CD4-positive, alpha-beta T cell (primary cell): ENCODE measurements at regions not wholly inside any gene's neighbourhood (a gene's known extent, or its start where the extent isn't known, plus 50 kb on each side); places are given as distances from the start of the nearest gene placed in this dataset.

Experiments
- ATAC-seq: fragments of 200-7000 bp; cut with Tn5 transposase; one replicate; pipeline ENCODE4 v1.10.0; 2022; ENCODE audit warnings: mild to moderate bottlenecking; ENCODE audit not compliant: poor library complexity
- CTCF ChIA-PET: fragments of 350-600 bp; sonication (Branson Sonifier 250); formaldehyde crosslinking; loops from one replicate; lab custom pipeline; 2021; ENCODE audit warnings: antibody characterized with exemption, inconsistent platforms; lab: Charles Lee
- POLR2A ChIA-PET: fragments of 350-600 bp; sonication (Branson Sonifier 250); formaldehyde crosslinking; loops from one replicate; lab custom pipeline; 2021; ENCODE audit warnings: antibody characterized with exemption, inconsistent platforms; lab: Charles Lee
- DNase-seq, 14 experiments: peaks; one replicate each; pipeline ENCODE4 v3.0.0-alpha.2; 2013 to 2020; ENCODE audit warnings: mixed read lengths in 2 of 14
- H3K27ac ChIP-seq, 2 donors: one replicate each; pipeline versions ENCODE4 v1.5.1 to v1.7.0; 2013; ENCODE audit warnings: low read length in 2 of 2, low read depth in 1 of 2, mild to moderate bottlenecking in 1 of 2
- H3K27me3 ChIP-seq, 2 experiments: 1 replicate in 1 of 2; 2 replicates in 1 of 2; pipeline versions ENCODE4 v1.6.1 to v1.7.0; 2013; ENCODE audit warnings: low read length in 2 of 2, control low read depth in 1 of 2, mild to moderate bottlenecking in 1 of 2, moderate library complexity in 1 of 2; ENCODE audit not compliant: insufficient read depth in 2 of 2, control insufficient read depth in 1 of 2
- H3K36me3 ChIP-seq: one replicate; pipeline ENCODE4 v1.6.1; 2013; ENCODE audit warnings: low read length, control low read depth; ENCODE audit not compliant: insufficient read depth
- H3K4me1 ChIP-seq: one replicate; pipeline ENCODE4 v1.6.1; 2013; ENCODE audit warnings: low read length, control low read depth; ENCODE audit not compliant: insufficient read depth
- H3K4me3 ChIP-seq: one replicate; pipeline ENCODE4 v1.5.1; 2013; ENCODE audit warnings: mild to moderate bottlenecking, low read length, moderate library complexity
- H3K9me3 ChIP-seq, 2 experiments: 1 replicate in 1 of 2; 2 replicates in 1 of 2; pipeline versions ENCODE4 v1.6.1 to v1.7.0; 2013; ENCODE audit warnings: low read length in 2 of 2, mild to moderate bottlenecking in 2 of 2, control low read depth in 1 of 2, moderate library complexity in 1 of 2; ENCODE audit not compliant: control insufficient read depth in 1 of 2, insufficient read depth in 1 of 2
- H3K27ac Mint-ChIP-seq: one replicate; pipeline ENCODE4 v1.8.0; 2020; ENCODE audit warnings: mixed read lengths
- H3K27me3 Mint-ChIP-seq: one replicate; pipeline ENCODE4 v1.8.0; 2021; ENCODE audit warnings: mixed read lengths
- H3K36me3 Mint-ChIP-seq: one replicate; pipeline ENCODE4 v1.8.0; 2021; ENCODE audit warnings: low read depth, mixed read lengths
- H3K4me1 Mint-ChIP-seq: one replicate; pipeline ENCODE4 v1.8.0; 2021; ENCODE audit warnings: low read depth, mixed read lengths
- H3K4me3 Mint-ChIP-seq: one replicate; pipeline ENCODE4 v1.8.0; 2020; ENCODE audit warnings: mild to moderate bottlenecking, mixed read lengths
- H3K9me3 Mint-ChIP-seq: one replicate; pipeline ENCODE4 v1.8.0; 2020; ENCODE audit warnings: mixed read lengths
- intact Hi-C, 2 experiments: fragments of 100-400 bp; cut with DNase I in 1 of 2; cut with micrococcal nuclease in 1 of 2; formaldehyde crosslinking; loops; one replicate each; pipeline versions ENCODE4 v1.15.1 to v1.9.0; 2023 to 2025; cut with DNase I, micrococcal nuclease
- TF ChIP-seq, protein P1 (sequence below): fragments of 200-600 bp; IDR thresholded peaks from one replicate; pipeline ENCODE4 v1.8.0; 2022; ENCODE audit warnings: antibody characterized with exemption, mild to moderate bottlenecking

DNA sequence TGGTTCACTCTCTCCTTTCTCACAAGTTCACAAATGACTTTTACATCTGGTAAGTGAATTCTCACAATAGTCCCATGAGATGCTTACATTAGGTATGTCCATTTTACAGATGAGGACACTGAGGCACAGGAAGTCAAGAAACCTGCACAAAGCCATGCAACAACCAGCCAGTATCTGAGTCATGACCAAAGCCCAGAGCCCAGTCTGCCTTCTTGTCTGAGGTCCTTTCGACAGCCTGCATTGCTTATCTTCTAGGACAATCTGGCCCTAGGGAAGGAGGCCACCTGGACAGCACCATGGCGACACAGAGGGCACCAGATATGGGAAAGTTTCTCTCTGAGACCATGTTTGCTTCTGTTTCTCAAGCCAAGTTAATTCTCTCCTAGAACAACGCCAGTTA lies 197.1 kb downstream of the NSG2 start:
- CTCF ChIA-PET, result no interaction called here
- no peaks in the 10 kb centered on the region for H3K4me1 Mint-ChIP-seq
- H3K27ac Mint-ChIP-seq, result no peak overlapping the region
- H3K4me3 Mint-ChIP-seq, result no peak overlapping the region
- H3K9me3 Mint-ChIP-seq, result peaks cover 11% of the 10 kb centered on the region
- DNase-seq (no peak), ATAC-seq (no peak)
- TF ChIP-seq, protein P1, sequence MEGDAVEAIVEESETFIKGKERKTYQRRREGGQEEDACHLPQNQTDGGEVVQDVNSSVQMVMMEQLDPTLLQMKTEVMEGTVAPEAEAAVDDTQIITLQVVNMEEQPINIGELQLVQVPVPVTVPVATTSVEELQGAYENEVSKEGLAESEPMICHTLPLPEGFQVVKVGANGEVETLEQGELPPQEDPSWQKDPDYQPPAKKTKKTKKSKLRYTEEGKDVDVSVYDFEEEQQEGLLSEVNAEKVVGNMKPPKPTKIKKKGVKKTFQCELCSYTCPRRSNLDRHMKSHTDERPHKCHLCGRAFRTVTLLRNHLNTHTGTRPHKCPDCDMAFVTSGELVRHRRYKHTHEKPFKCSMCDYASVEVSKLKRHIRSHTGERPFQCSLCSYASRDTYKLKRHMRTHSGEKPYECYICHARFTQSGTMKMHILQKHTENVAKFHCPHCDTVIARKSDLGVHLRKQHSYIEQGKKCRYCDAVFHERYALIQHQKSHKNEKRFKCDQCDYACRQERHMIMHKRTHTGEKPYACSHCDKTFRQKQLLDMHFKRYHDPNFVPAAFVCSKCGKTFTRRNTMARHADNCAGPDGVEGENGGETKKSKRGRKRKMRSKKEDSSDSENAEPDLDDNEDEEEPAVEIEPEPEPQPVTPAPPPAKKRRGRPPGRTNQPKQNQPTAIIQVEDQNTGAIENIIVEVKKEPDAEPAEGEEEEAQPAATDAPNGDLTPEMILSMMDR, result no peak
- peaks cover 0 to 6% of the 10 kb centered on the region in 2 experiments for H3K27me3 ChIP-seq
- POLR2A ChIA-PET, result no interaction called here
- no peaks in the 10 kb centered on the region for H3K36me3 Mint-ChIP-seq
- no peak overlapping the region for H3K4me3 ChIP-seq
- H3K9me3 ChIP-seq, result peaks cover 11 to 12% of the 10 kb centered on the region in 2 experiments
- H3K36me3 ChIP-seq, result no peaks in the 10 kb centered on the region
- peaks cover 8% of the 10 kb centered on the region for H3K27me3 Mint-ChIP-seq
- H3K27ac ChIP-seq, result no peak overlapping the region
- intact Hi-C loops, result no loop called here
- H3K4me1 ChIP-seq, result no peaks in the 10 kb centered on the region

DNA sequence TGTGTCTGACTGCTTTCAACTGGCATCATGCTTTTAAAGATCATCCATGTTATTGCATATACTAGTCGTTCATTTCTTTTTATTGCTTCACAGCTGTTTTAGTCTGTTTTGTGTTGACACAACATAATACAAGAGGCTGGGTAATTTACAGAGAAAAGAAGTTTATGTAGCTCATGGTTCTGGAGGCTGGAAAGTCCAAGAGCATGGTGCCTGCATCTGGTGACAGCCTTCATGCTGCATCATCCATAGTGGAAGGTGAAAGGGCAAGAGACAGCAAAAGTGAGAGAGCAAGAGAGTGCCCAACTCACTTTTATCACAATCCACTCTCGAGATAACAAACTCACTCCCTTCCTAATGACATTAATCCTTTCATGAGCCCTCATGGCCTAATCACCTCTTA lies 198.4 kb downstream of the NSG2 start:
- no peaks in the 10 kb centered on the region for H3K36me3 ChIP-seq
- Mint-ChIP-seq H3K27ac (no peak overlapping the region), H3K9me3 (peaks cover 11% of the 10 kb centered on the region), H3K27me3 (peaks cover 8% of the 10 kb centered on the region), H3K36me3 (no peaks in the 10 kb centered on the region), H3K4me3 (no peak overlapping the region), H3K4me1 (no peaks in the 10 kb centered on the region)
- ChIA-PET CTCF (no interaction called here), POLR2A (no interaction called here)
- peaks cover 0 to 6% of the 10 kb centered on the region in 2 experiments for H3K27me3 ChIP-seq
- no peaks in the 10 kb centered on the region for H3K4me1 ChIP-seq
- no peak overlapping the region for H3K27ac ChIP-seq
- TF ChIP-seq, protein P1, result no peak
- H3K4me3 ChIP-seq, result no peak overlapping the region
- intact Hi-C loops, result no loop called here
- no peak for ATAC-seq
- H3K9me3 ChIP-seq, result peaks cover 12 to 14% of the 10 kb centered on the region in 2 experiments
- no peak for DNase-seq

- no peak overlapping the region for H3K27ac ChIP-seq
- TF ChIP-seq, protein P1, result no peak
- H3K27me3 Mint-ChIP-seq, result peaks cover 8% of the 10 kb centered on the region
- H3K4me1 ChIP-seq, result no peaks in the 10 kb centered on the region
- H3K4me3 Mint-ChIP-seq, result no peak overlapping the region
- intact Hi-C loops, result no loop called here
- peaks cover 11% of the 10 kb centered on the region for H3K9me3 Mint-ChIP-seq
- H3K4me3 ChIP-seq, result no peak overlapping the region
- no peak overlapping the region for H3K27ac Mint-ChIP-seq
- no peaks in the 10 kb centered on the region for H3K4me1 Mint-ChIP-seq
- no peaks in the 10 kb centered on the region for H3K36me3 Mint-ChIP-seq
- ChIA-PET CTCF (no interaction called here), POLR2A (no interaction called here)
- DNase-seq (no peak), ATAC-seq (no peak)
- H3K27me3 ChIP-seq, result peaks cover 0 to 6% of the 10 kb centered on the region in 2 experiments
- peaks cover 7 to 8% of the 10 kb centered on the region in 2 experiments for H3K9me3 ChIP-seq
- H3K36me3 ChIP-seq, result no peaks in the 10 kb centered on the region
Measured at GRCh38 chr5:174245516-174246075, 200.1 kb downstream of the NSG2 start.
